A673 (cell line): ENCODE measurements at regions not wholly inside any gene's neighbourhood (a gene's known extent, or its start where the extent isn't known, plus 50 kb on each side); places are given as distances from the start of the nearest gene placed in this dataset.
A peak's percentile ranks its signal among the peaks of the same experiment; 100 is the strongest.

ENCODE experiments used
- BruUV-seq: library from RNA; stranded (reverse); fragments of 400-500 nt; replicated peaks from 2 replicates; lab custom pipeline; 2021; lab: Mats Ljungman, UMichigan
- CTCF ChIA-PET: fragments of 300-600 bp; sonication (Branson Sonifier 250); formaldehyde crosslinking; loops from one replicate; lab custom pipeline; 2022; ENCODE audit warnings: antibody characterized with exemption; lab: Charles Lee
- POLR2A ChIA-PET: fragments of 300-600 bp; sonication (Branson Sonifier 250); formaldehyde crosslinking; loops from one replicate; lab custom pipeline; 2022; ENCODE audit warnings: antibody characterized with exemption; ENCODE audit not compliant: low non-redundant PET; lab: Charles Lee
- DNase-seq: peaks from one replicate; pipeline ENCODE4 v3.0.0-alpha.2; 2015; ENCODE audit warnings: low spot score
- H3K27ac ChIP-seq: fragments of 200-600 bp; sonication (generic); 2 replicates; pipeline ENCODE4 v1.5.1; 2016; ENCODE audit warnings: mixed run types, low read depth, mild to moderate bottlenecking, mixed read lengths, antibody characterized with exemption, low read length; ENCODE audit not compliant: poor library complexity, severe bottlenecking
- H3K27me3 ChIP-seq: fragments of 200-600 bp; sonication (generic); replicated peaks from 2 replicates; pipeline ENCODE4 v1.6.1; 2017; ENCODE audit warnings: mixed run types, low read depth, mild to moderate bottlenecking, mixed read lengths, antibody characterized with exemption, low read length; ENCODE audit not compliant: insufficient read depth, poor library complexity
- H3K36me3 ChIP-seq: fragments of 200-600 bp; sonication (generic); 2 replicates; pipeline ENCODE4 v1.6.1; 2016; ENCODE audit warnings: mixed run types, mild to moderate bottlenecking, mixed read lengths, antibody characterized with exemption, low read length; ENCODE audit not compliant: insufficient read depth, poor library complexity, severe bottlenecking
- H3K4me1 ChIP-seq: fragments of 200-600 bp; sonication (generic); 2 replicates; pipeline ENCODE4 v1.6.1; 2017; ENCODE audit warnings: mixed run types, mild to moderate bottlenecking, mixed read lengths, antibody characterized with exemption, low read length; ENCODE audit not compliant: insufficient read depth, poor library complexity, severe bottlenecking
- H3K4me3 ChIP-seq: fragments of 200-600 bp; sonication (generic); 2 replicates; pipeline ENCODE4 v1.5.1; 2016; ENCODE audit warnings: low read depth, mixed run types, mild to moderate bottlenecking, mixed read lengths, low read length; ENCODE audit not compliant: poor library complexity, severe bottlenecking
- H3K9me3 ChIP-seq: fragments of 200-600 bp; sonication (generic); 2 replicates; pipeline ENCODE4 v1.6.1; 2016; ENCODE audit warnings: mixed run types, low read depth, mild to moderate bottlenecking, mixed read lengths, antibody characterized with exemption, low read length; ENCODE audit not compliant: poor library complexity, severe bottlenecking
- CTCF ChIP-seq: fragments of 300-800, 200-600 bp; sonication (generic); conservative IDR thresholded peaks from 2 replicates; pipeline ENCODE4 v1.5.1; 2017; ENCODE audit warnings: low read depth, mild to moderate bottlenecking, antibody characterized with exemption, low read length, moderate library complexity, mixed read lengths
- EZH2 ChIP-seq: fragments of 200-600 bp; sonication (generic); IDR thresholded peaks from 2 replicates; pipeline ENCODE4 v1.6.1; 2017; ENCODE audit warnings: borderline replicate concordance, low read depth, mild to moderate bottlenecking, mixed read lengths, antibody characterized with exemption, low read length; ENCODE audit not compliant: poor library complexity, severe bottlenecking
- intact Hi-C: fragments of 100-400 bp; cut with micrococcal nuclease; formaldehyde crosslinking; loops from one replicate; pipeline ENCODE4 v1.10.0; 2022; ENCODE audit not compliant: unreplicated experiment

- BruUV-seq, result no TSS peak
- no peaks in the 10 kb centered on the region for H3K36me3 ChIP-seq
- H3K4me1 ChIP-seq, result peaks cover 7% of the 10 kb centered on the region
- no peaks in the 10 kb centered on the region for H3K27me3 ChIP-seq
- no peak for TF ChIP-seq EZH2
- no peak for TF ChIP-seq CTCF
- H3K9me3 ChIP-seq, result no peaks in the 10 kb centered on the region
- no peak for DNase-seq
- H3K4me3 ChIP-seq, result no peak overlapping the region
- intact Hi-C loops, result no loop called here
- H3K27ac ChIP-seq, result no peak overlapping the region
- ChIA-PET CTCF (no interaction called here), POLR2A (no interaction called here)
Measured at GRCh38 chr13:39809466-39809865, 154.0 kb downstream of the COG6 start.

- Histone ChIP-seq H3K27me3 (no peaks in the 10 kb centered on the region), H3K27ac (no peak overlapping the region), H3K4me3 (no peak overlapping the region), H3K9me3 (no peaks in the 10 kb centered on the region), H3K36me3 (no peaks in the 10 kb centered on the region), H3K4me1 (no peaks in the 10 kb centered on the region)
- CTCF ChIA-PET, result no interaction called here
- DNase-seq, result peak; percentile 19
- intact Hi-C loops, result loop anchor here (10.0 kb wide), 1 partner anchor 125 kb away; no protein-coding TSS in a partner anchor
- POLR2A ChIA-PET, result no interaction called here
- no TSS peak for BruUV-seq
- TF ChIP-seq EZH2 (no peak), CTCF (peak; percentile 25; the same call in 1 of the 2 replicates)
Measured at GRCh38 chr13:39810091-39810877, 154.8 kb downstream of the COG6 start.

GRCh38 chr13:39811051-39811450 is 155.6 kb downstream of the COG6 start:
- no peak overlapping the region for H3K27ac ChIP-seq
- H3K9me3 ChIP-seq, result no peaks in the 10 kb centered on the region
- CTCF ChIA-PET, result interaction anchor here (1.3 kb wide), 1 partner anchor 11 kb away, joined by 3 read pairs; no protein-coding TSS in a partner anchor
- H3K27me3 ChIP-seq, result no peaks in the 10 kb centered on the region
- no peak for TF ChIP-seq CTCF
- no peak for TF ChIP-seq EZH2
- H3K4me3 ChIP-seq, result no peak overlapping the region
- no peak for DNase-seq
- intact Hi-C loops, result loop anchor here (10.0 kb wide), 1 partner anchor 124 kb away; no protein-coding TSS in a partner anchor
- H3K4me1 ChIP-seq, result no peaks in the 10 kb centered on the region
- no peaks in the 10 kb centered on the region for H3K36me3 ChIP-seq
- no TSS peak for BruUV-seq
- POLR2A ChIA-PET, result no interaction called here
